ENCODE measurements at regions not wholly inside any gene's neighbourhood (a gene's known extent, or its start where the extent isn't known, plus 50 kb on each side); places are given as distances from the start of the nearest gene placed in this dataset.

GRCh38 chr13:55990631-55991030, 1150.1 kb upstream of the PRR20A start:
- no peak for TF ChIP-seq CTCF (conservative IDR thresholded peaks at IDR 0.05; ENCODE audit: low read length)
- no peak for TF ChIP-seq EZH2phosphoT487 (IDR thresholded peaks at IDR 0.05; ENCODE audit: borderline replicate concordance, low read depth, low read length)
